GM20000 (cell line): ENCODE measurements at regions not wholly inside any gene's neighbourhood (a gene's known extent, or its start where the extent isn't known, plus 50 kb on each side); places are given as distances from the start of the nearest gene placed in this dataset.
"Not testable (repeated sequence)": the region's sequence is repeated elsewhere in the genome, so short reads cannot be mapped to it uniquely, and the experiment has no call there.

Experiments used
- DNase-seq: peaks from one replicate; pipeline ENCODE4 v3.0.0; 2012; ENCODE audit warnings: low spot score
- CTCF ChIP-seq: IDR thresholded peaks from 2 replicates; pipeline ENCODE4 v1.5.1; 2012; ENCODE audit warnings: mild to moderate bottlenecking, control low read depth; ENCODE audit errors: extremely low read depth, missing control alignments

- no peak for DNase-seq
- TF ChIP-seq CTCF = no peak
Observed at GRCh38 chr6:169977434-169978265, 226.2 kb downstream of the ERMARD start.

- TF ChIP-seq CTCF = no peak
Observed at GRCh38 chr6:169976301-169977081, 225.1 kb downstream of the ERMARD start.

GRCh38 chr6:169975701-169976100, 224.3 kb downstream of the ERMARD start:
- no peak for DNase-seq
- TF ChIP-seq CTCF = no peak

More at GRCh38 chr6:169976301-169977081, 225.1 kb downstream of the ERMARD start:
- no peak for DNase-seq

GRCh38 chr6:169975286-169975685, 223.9 kb downstream of the ERMARD start:
- TF ChIP-seq CTCF = no peak
- DNase-seq = no peak

GRCh38 chr6:169974663-169975062, 223.2 kb downstream of the ERMARD start:
- no peak for DNase-seq
- TF ChIP-seq CTCF = no peak

- not testable (repeated sequence) for DNase-seq
Observed at GRCh38 chr6:169973588-169974467, 222.4 kb downstream of the ERMARD start.

- TF ChIP-seq CTCF = no peak
- DNase-seq = no peak
Observed at GRCh38 chr6:169972736-169973135, 221.3 kb downstream of the ERMARD start.
